Upper lobe of left lung (tissue), 4 donors: ENCODE measurements at regions not wholly inside any gene's neighbourhood (a gene's known extent, or its start where the extent isn't known, plus 50 kb on each side); places are given as distances from the start of the nearest gene placed in this dataset.

Experiments used
- EP300 ChIP-seq, 4 donors: sonication (generic); formaldehyde crosslinking; IDR thresholded peaks; one replicate each; pipeline ENCODE4 v1.5.1; 2017; ENCODE audit warnings: antibody characterized with exemption in 4 of 4, control low read depth in 2 of 4
- POLR2A ChIP-seq, 4 donors: fragments of 450-650 bp; IDR thresholded peaks; one replicate each; pipeline ENCODE4 v1.5.1; 2016 to 2017; ENCODE audit warnings: antibody characterized with exemption in 4 of 4, mild to moderate bottlenecking in 2 of 4
- TF ChIP-seq, protein P1 (sequence below), 6 experiments: fragments of 450-650 bp in 4 of 6; fragments of 200-600 bp in 2 of 6; sonication (generic) in 2 of 6; IDR thresholded peaks; one replicate each; pipeline ENCODE4 v1.5.1; 2016 to 2019; ENCODE audit warnings: antibody characterized with exemption in 6 of 6

DNA sequence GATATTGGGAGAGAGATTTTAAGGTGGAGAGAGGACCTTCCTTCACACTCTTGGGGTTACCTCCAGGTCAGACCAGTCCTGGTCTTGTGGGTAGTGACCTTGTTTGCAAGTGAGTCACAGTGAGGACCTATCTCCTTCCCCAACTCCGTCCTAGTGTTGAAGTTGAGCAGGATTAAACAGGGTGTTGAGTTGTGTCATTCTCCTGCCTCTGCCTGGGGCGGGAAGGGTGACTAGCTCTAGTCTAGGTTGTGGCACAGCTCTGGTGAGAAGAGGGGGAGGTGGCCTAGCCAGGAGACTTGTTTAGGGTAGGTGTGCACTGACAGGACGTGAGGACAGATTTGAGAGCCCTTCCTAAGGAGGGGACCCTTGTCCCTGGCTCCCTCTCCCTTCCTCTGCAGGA lies 119.6 kb upstream of the PITX1 start:
- TF ChIP-seq, protein P1, sequence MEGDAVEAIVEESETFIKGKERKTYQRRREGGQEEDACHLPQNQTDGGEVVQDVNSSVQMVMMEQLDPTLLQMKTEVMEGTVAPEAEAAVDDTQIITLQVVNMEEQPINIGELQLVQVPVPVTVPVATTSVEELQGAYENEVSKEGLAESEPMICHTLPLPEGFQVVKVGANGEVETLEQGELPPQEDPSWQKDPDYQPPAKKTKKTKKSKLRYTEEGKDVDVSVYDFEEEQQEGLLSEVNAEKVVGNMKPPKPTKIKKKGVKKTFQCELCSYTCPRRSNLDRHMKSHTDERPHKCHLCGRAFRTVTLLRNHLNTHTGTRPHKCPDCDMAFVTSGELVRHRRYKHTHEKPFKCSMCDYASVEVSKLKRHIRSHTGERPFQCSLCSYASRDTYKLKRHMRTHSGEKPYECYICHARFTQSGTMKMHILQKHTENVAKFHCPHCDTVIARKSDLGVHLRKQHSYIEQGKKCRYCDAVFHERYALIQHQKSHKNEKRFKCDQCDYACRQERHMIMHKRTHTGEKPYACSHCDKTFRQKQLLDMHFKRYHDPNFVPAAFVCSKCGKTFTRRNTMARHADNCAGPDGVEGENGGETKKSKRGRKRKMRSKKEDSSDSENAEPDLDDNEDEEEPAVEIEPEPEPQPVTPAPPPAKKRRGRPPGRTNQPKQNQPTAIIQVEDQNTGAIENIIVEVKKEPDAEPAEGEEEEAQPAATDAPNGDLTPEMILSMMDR (IDR thresholded peaks at IDR 0.05), result no peak
- no peak for TF ChIP-seq POLR2A (IDR thresholded peaks at IDR 0.05)
- no peak for TF ChIP-seq EP300 (IDR thresholded peaks at IDR 0.05)
